Fibroblast of skin of left biceps (primary cell): ENCODE measurements at regions not wholly inside any gene's neighbourhood (a gene's known extent, or its start where the extent isn't known, plus 50 kb on each side); places are given as distances from the start of the nearest gene placed in this dataset.

Experiments used
- DNase-seq, 2 experiments: peaks; one replicate each; pipeline ENCODE4 v3.0.0-alpha.2; 2013; ENCODE audit warnings: low read depth in 2 of 2

DNA sequence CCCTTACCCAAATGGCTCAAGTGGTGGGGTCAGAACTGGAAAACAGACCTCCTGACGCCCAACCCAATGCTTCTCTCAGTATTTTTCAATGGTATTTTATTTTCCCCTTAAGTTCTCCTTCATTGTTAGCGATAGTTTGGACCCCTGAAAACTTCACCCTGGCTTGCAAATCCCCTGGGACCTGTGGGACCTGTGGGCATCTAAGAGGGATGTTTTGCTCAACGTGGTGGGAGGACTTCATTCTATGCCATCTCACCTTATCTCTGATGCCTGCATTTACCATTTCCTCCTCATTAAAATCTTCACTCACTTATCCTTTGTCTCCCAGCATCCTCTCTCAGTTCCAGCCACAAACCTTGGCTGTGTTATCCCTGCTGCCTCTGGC is 59.4 kb upstream of the GZMB start:
- no peak for DNase-seq

DNA sequence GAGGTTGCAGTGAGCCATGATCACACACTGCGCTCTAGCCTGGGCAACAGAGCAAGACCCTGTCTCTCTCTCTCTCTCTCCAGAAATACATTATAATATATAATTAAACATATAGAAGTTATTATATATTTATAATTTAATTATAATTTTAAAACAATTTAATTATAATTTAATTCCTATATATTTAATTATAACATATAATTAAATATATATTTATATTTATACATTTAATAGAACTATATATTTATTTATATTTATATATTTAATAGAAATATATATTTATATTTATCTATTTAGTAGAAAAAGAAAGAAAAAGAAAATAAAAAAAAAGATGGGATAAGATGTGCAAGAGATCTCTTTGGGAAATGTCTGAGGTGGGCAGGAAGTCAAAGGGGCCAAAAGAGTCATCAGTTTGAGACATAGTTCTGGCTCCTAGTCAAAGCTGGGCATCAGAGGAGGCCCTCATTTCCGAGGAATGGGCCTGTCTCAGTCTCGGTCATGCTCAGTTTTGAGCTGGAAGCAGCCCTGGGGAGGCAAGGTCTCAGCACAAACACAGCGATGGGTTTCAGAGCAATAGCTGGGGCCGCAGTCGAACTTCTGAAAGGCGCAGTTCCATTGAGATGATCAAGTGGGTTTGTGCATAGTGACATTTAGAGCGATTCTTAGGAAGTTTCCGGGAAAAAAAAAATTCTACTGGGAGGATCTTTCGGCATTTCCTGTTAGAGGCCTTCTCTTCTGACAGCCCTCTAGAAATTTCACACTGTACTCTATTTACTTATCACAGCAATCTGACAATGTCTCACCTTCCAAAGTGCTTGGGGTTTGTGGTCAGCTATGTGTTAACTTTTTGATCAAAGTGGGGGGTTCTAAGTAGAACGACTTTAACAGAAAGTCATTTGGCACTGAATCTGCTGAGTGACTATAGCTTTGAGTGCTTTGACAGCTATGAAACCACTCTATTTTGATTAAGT is 58.7 kb upstream of the GZMB start:
- DNase-seq: no peak

DNA sequence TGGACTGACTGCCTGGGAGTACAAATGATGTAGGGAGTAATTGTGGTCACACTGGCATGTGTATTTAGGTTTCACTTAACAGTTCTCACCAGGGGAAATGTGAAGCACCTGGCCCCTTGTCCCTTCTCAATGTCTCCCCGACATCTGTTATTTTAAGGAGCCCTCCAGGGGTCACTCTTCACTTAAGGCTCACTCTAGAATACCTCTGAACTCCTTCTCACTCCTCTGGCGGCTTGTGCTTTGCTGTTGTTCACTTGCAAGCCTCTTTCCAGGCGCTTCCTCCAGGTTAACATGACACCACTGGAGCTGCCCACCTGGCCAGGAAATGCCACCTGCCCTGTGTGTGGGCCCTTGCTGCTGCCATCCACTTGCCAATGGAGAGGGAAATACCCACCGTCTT is 56.5 kb upstream of the GZMB start:
- DNase-seq: no peak

DNA sequence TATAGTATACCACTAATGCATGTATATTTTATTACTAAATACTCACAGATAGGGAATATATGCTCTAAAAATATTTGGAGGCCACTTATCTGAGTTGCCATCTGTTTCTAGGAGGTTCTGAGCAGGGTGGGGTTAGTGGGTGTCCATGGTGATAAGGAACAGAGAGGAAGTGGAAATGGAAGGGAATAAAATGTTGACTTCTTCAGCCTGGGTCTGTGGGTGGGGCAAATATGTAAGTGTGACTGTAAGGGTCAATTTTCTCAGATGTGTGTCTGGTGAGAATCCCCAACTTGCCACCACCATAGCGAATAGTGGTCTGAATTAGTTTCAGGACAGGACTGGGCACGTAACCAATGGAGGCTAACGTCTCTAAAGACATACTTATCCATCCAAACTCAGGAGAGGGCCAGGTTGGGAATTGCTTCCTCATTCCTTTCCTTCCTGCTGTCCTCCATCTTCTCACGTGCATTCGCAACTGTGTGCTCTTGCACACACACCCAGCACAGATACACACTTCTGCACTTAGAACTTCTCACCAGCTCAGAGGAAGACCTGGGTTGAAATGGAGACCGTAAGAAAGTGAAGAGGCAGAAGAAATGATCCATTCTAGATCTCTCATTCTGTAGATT is 54.2 kb upstream of the GZMB start:
- DNase-seq: no peak
